GM12878 (cell line): ENCODE measurements at regions not wholly inside any gene's neighbourhood (a gene's known extent, or its start where the extent isn't known, plus 50 kb on each side); places are given as distances from the start of the nearest gene placed in this dataset.

Experiments used
- ATAC-seq: fragments of 200-7000 bp; cut with Tn5 transposase; 3 replicates; pipeline ENCODE4 v1.9.1; 2020; ENCODE audit warnings: mild to moderate bottlenecking, moderate library complexity
- BruUV-seq: library from RNA; stranded (reverse); fragments of 400-500 nt; replicated peaks from 2 replicates; lab custom pipeline; 2021; lab: Mats Ljungman, UMichigan
- CTCF ChIA-PET: fragments of 300-600 bp; sonication (Branson Sonifier 250); formaldehyde crosslinking; extraction: SDS; loops from one replicate; lab custom pipeline; 2021; ENCODE audit warnings: inconsistent platforms; lab: Yijun Ruan, JAX
- POLR2A ChIA-PET: fragments of 350-600 bp; formaldehyde crosslinking; extraction: SDS; loops from one replicate; lab custom pipeline; 2021; ENCODE audit warnings: inconsistent platforms; lab: Charles Lee
- RAD21 ChIA-PET: fragments of 300-600 bp; sonication (Branson Sonifier 250); formaldehyde crosslinking; loops from one replicate; lab custom pipeline; 2023; ENCODE audit warnings: antibody characterized with exemption; ENCODE audit not compliant: unreplicated experiment; lab: Charles Lee
- SMC1A ChIA-PET: fragments of 300-600 bp; sonication (Branson Sonifier 250); formaldehyde crosslinking; loops from one replicate; lab custom pipeline; 2023; ENCODE audit not compliant: unreplicated experiment, uncharacterized antibody; lab: Charles Lee
- DNase-seq: peaks from one replicate; pipeline ENCODE4 v3.0.0-alpha.2; 2011; ENCODE audit warnings: low read depth, low spot score
- FAIRE-seq: peaks from 3 replicates; lab custom pipeline; 2011; peaks lifted over from hg19 to GRCh38; lab: Jason Lieb, UNC
- H2AFZ ChIP-seq: 2 replicates; pipeline ENCODE4 v1.6.0; 2011; ENCODE audit warnings: low read depth, low read length, control low read depth; ENCODE audit not compliant: control insufficient read depth
- H3K27ac ChIP-seq: 2 replicates; pipeline ENCODE4 v1.5.1; 2011; ENCODE audit warnings: control low read depth; ENCODE audit not compliant: control insufficient read depth, insufficient read depth
- H3K27me3 ChIP-seq, 2 experiments: replicated peaks in 1 of 2; 2 replicates each; pipeline versions ENCODE4 v1.6.0 to v1.6.1; 2011; ENCODE audit warnings: low read length in 1 of 2; ENCODE audit not compliant: control insufficient read depth in 2 of 2, insufficient read depth in 2 of 2
- H3K36me3 ChIP-seq, 2 experiments: 2 replicates each; pipeline ENCODE4 v1.5.1; 2011; ENCODE audit warnings: low read length in 1 of 2; ENCODE audit not compliant: control insufficient read depth in 2 of 2, insufficient read depth in 2 of 2
- H3K4me1 ChIP-seq: 2 replicates; pipeline ENCODE4 v1.6.1; 2011; ENCODE audit warnings: mild to moderate bottlenecking, low read length, moderate library complexity, mixed read lengths; ENCODE audit not compliant: control insufficient read depth, insufficient read depth
- H3K4me2 ChIP-seq: 2 replicates; pipeline ENCODE4 v1.6.0; 2011; ENCODE audit warnings: control low read depth; ENCODE audit not compliant: control insufficient read depth, insufficient read depth
- H3K4me3 ChIP-seq: fragments of 200-600 bp; sonication (generic); 2 replicates; pipeline ENCODE4 v1.5.1; 2016
- H3K79me2 ChIP-seq: 2 replicates; pipeline ENCODE4 v1.6.0; 2011; ENCODE audit warnings: low read length; ENCODE audit not compliant: control insufficient read depth, insufficient read depth
- H3K9ac ChIP-seq: 2 replicates; pipeline ENCODE4 v1.8.0; 2011; ENCODE audit warnings: low read length, control low read depth, mixed read lengths; ENCODE audit not compliant: control insufficient read depth, insufficient read depth
- H3K9me3 ChIP-seq: replicated peaks from 3 replicates; pipeline ENCODE4 v1.5.1; 2011; ENCODE audit warnings: mild to moderate bottlenecking, low read length; ENCODE audit not compliant: control insufficient read depth, insufficient read depth
- H4K20me1 ChIP-seq: 2 replicates; pipeline ENCODE4 v1.6.0; 2011; ENCODE audit not compliant: control insufficient read depth, insufficient read depth
- BCL11A ChIP-seq: IDR thresholded peaks from 2 replicates; pipeline ENCODE4 v1.6.1; 2011; ENCODE audit warnings: low read depth, low read length
- CHD2 ChIP-seq: IDR thresholded peaks from 2 replicates; pipeline ENCODE4 v1.6.1; 2011; ENCODE audit warnings: low read depth, low read length, improper control_type of control experiment, borderline replicate concordance
- FOS ChIP-seq: IDR thresholded peaks from 3 replicates; pipeline ENCODE4 v1.6.1; 2011; ENCODE audit warnings: borderline replicate concordance; ENCODE audit not compliant: insufficient read length; ENCODE audit errors: extremely low read depth
- MEF2A ChIP-seq: IDR thresholded peaks from 2 replicates; pipeline ENCODE4 v1.6.1; 2011; ENCODE audit warnings: low read depth, mild to moderate bottlenecking, low read length, moderate library complexity; ENCODE audit not compliant: insufficient read depth
- POLR2A ChIP-seq: IDR thresholded peaks from 2 replicates; pipeline ENCODE4 v1.6.1; 2011; ENCODE audit warnings: low read depth, mild to moderate bottlenecking, low read length
- RCOR1 ChIP-seq: conservative IDR thresholded peaks from 2 replicates; pipeline ENCODE4 v1.6.1; 2012; ENCODE audit warnings: low read depth, low read length, improper control_type of control experiment
- TBL1XR1 ChIP-seq: IDR thresholded peaks from 2 replicates; pipeline ENCODE4 v1.6.1; 2012; ENCODE audit warnings: low read depth, low read length, improper control_type of control experiment
- WGBS: methylation state at CpG from one replicate; pipeline ENCODE4 v1.1.6; 2016; ENCODE audit warnings: low lambda C conversion rate; ENCODE audit not compliant: insufficient replicate concordance, insufficient coverage; ENCODE audit errors: missing lambda C conversion rate; 5-methylcytosine and 5-hydroxymethylcytosine counted together
- in situ Hi-C: fragments of 300-500 bp; cut with MboI; formaldehyde crosslinking; loops from 9 replicates; pipeline ENCODE4 v1.14.3; 2018; ENCODE audit warnings: mixed read lengths
- intact Hi-C: fragments of 100-400 bp; cut with micrococcal nuclease; formaldehyde crosslinking; loops from one replicate; pipeline ENCODE4 v1.14.2; 2022; ENCODE audit not compliant: unreplicated experiment
- TF ChIP-seq, protein P1 (sequence below): IDR thresholded peaks from 2 replicates; pipeline ENCODE4 v1.6.1; 2011; ENCODE audit warnings: low read depth, mild to moderate bottlenecking, low read length, moderate library complexity, borderline replicate concordance; ENCODE audit errors: extremely low read depth
- TF ChIP-seq, protein P2 (sequence below): IDR thresholded peaks from 2 replicates; pipeline ENCODE4 v1.6.1; 2012; ENCODE audit warnings: low read depth, low read length, improper control_type of control experiment
- TF ChIP-seq, protein P3 (sequence below): fragments of 450-650 bp; formaldehyde crosslinking; IDR thresholded peaks from 2 replicates; pipeline ENCODE4 v1.4.0; 2020; ENCODE audit warnings: mild to moderate bottlenecking, moderate library complexity
- TF ChIP-seq, protein P4 (sequence below), 3 experiments: IDR thresholded peaks in 2 of 3; conservative IDR thresholded peaks in 1 of 3; 2 replicates each; pipeline ENCODE4 v1.5.1; 2011; ENCODE audit warnings: low read depth in 3 of 3, low read length in 3 of 3, mild to moderate bottlenecking in 3 of 3, control low read depth in 2 of 3, moderate library complexity in 2 of 3, inconsistent platforms in 1 of 3, mixed read lengths in 1 of 3; ENCODE audit not compliant: control insufficient read depth in 2 of 3, insufficient read depth in 1 of 3; ENCODE audit errors: extremely low read depth in 1 of 3

DNA sequence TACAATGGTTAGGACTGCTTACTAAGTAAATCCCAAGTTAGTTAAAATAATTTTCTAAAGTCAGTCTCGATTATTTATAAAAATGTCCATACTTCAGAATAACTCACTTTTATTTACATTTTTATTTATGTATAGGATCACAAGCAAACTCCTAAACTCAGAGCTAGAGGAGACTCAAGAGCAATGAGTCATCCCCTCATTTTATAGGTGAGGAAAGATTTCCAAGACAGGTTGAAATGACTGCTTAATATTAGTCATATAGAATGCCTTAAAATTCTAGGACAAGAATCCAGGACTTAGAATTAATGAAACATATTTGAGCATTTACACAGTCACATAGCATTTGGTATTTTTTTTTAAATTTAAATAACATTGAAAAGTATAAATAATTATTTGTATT is 983.8 kb downstream of the SI start:
- no peaks in the 10 kb centered on the region for H3K79me2 ChIP-seq
- H3K36me3 ChIP-seq, result no peaks in the 10 kb centered on the region
- H3K4me1 ChIP-seq, result no peaks in the 10 kb centered on the region
- RAD21 ChIA-PET, result no interaction called here
- no peaks in the 10 kb centered on the region for H3K9me3 ChIP-seq
- no peak overlapping the region for H3K27ac ChIP-seq
- no peak overlapping the region for H2AFZ ChIP-seq
- no peak overlapping the region for H3K9ac ChIP-seq
- no peak for FAIRE-seq
- CTCF ChIA-PET, result no interaction called here
- H3K4me2 ChIP-seq, result no peak overlapping the region
- H3K27me3 ChIP-seq, result no peaks in the 10 kb centered on the region
- in situ Hi-C loops, result no loop called here
- no peak overlapping the region for H3K4me3 ChIP-seq
- no peaks in the 10 kb centered on the region for H4K20me1 ChIP-seq
- TF ChIP-seq, protein P1, sequence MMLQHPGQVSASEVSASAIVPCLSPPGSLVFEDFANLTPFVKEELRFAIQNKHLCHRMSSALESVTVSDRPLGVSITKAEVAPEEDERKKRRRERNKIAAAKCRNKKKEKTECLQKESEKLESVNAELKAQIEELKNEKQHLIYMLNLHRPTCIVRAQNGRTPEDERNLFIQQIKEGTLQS, result no peak
- TF ChIP-seq BCL11A (no peak), FOS (no peak)
- TF ChIP-seq, protein P2, sequence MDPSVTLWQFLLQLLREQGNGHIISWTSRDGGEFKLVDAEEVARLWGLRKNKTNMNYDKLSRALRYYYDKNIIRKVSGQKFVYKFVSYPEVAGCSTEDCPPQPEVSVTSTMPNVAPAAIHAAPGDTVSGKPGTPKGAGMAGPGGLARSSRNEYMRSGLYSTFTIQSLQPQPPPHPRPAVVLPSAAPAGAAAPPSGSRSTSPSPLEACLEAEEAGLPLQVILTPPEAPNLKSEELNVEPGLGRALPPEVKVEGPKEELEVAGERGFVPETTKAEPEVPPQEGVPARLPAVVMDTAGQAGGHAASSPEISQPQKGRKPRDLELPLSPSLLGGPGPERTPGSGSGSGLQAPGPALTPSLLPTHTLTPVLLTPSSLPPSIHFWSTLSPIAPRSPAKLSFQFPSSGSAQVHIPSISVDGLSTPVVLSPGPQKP, result no peak
- TF ChIP-seq, all 136 proteins: peak for 0
- no TSS peak for BruUV-seq
- 0% methylated on average over 1 of the region's 1 CpG for WGBS
- intact Hi-C loops, result no loop called here
- ATAC-seq (no peak), DNase-seq (no peak)
- ChIA-PET SMC1A (no interaction called here), POLR2A (no interaction called here)

DNA sequence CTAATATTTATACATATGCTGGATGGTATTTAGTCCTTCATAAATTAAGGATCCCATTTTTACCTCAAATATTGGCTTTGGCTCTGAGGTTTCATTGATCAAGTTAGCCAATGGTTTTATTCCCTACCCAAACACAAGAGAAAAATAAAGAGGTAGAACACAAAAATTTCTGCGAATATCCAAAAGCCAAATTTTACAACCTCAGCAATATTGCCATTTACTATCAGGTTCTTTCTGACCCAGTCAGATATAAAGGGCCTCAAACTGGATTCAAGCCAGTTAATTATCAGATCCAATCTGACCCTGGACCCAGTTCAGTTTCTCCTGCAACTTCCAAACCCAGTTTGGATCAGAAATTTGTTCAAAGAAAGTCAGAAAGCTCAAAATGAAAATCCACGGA is 998.1 kb downstream of the SI start:
- Histone ChIP-seq H3K9ac (no peak overlapping the region), H4K20me1 (no peaks in the 10 kb centered on the region), H3K27me3 (no peaks in the 10 kb centered on the region), H3K79me2 (no peaks in the 10 kb centered on the region), H3K4me2 (no peak overlapping the region), H2AFZ (no peak overlapping the region), H3K36me3 (no peaks in the 10 kb centered on the region), H3K27ac (no peak overlapping the region), H3K9me3 (no peaks in the 10 kb centered on the region), H3K4me3 (no peak overlapping the region), H3K4me1 (no peaks in the 10 kb centered on the region)
- no peak for ATAC-seq
- POLR2A ChIA-PET, result no interaction called here
- RAD21 ChIA-PET, result no interaction called here
- SMC1A ChIA-PET, result no interaction called here
- DNase-seq, result no peak
- no TSS peak for BruUV-seq
- intact Hi-C loops, result no loop called here
- FAIRE-seq, result no peak
- whole genome bisulfite sequencing, result 3% methylated on average over 2 of the region's 2 CpGs
- in situ Hi-C loops, result no loop called here
- CTCF ChIA-PET, result interaction anchor here (0.9 kb wide), 1 partner anchor 348 kb away, joined by 3 read pairs; no protein-coding TSS in a partner anchor
- TF ChIP-seq TBL1XR1 (no peak), RCOR1 (no peak), CHD2 (no peak), MEF2A (no peak), POLR2A (no peak)
- TF ChIP-seq, protein P3, sequence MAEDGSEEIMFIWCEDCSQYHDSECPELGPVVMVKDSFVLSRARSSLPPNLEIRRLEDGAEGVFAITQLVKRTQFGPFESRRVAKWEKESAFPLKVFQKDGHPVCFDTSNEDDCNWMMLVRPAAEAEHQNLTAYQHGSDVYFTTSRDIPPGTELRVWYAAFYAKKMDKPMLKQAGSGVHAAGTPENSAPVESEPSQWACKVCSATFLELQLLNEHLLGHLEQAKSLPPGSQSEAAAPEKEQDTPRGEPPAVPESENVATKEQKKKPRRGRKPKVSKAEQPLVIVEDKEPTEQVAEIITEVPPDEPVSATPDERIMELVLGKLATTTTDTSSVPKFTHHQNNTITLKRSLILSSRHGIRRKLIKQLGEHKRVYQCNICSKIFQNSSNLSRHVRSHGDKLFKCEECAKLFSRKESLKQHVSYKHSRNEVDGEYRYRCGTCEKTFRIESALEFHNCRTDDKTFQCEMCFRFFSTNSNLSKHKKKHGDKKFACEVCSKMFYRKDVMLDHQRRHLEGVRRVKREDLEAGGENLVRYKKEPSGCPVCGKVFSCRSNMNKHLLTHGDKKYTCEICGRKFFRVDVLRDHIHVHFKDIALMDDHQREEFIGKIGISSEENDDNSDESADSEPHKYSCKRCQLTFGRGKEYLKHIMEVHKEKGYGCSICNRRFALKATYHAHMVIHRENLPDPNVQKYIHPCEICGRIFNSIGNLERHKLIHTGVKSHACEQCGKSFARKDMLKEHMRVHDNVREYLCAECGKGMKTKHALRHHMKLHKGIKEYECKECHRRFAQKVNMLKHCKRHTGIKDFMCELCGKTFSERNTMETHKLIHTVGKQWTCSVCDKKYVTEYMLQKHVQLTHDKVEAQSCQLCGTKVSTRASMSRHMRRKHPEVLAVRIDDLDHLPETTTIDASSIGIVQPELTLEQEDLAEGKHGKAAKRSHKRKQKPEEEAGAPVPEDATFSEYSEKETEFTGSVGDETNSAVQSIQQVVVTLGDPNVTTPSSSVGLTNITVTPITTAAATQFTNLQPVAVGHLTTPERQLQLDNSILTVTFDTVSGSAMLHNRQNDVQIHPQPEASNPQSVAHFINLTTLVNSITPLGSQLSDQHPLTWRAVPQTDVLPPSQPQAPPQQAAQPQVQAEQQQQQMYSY (CRISPR knock-in tag), result no peak
- TF ChIP-seq, protein P4, sequence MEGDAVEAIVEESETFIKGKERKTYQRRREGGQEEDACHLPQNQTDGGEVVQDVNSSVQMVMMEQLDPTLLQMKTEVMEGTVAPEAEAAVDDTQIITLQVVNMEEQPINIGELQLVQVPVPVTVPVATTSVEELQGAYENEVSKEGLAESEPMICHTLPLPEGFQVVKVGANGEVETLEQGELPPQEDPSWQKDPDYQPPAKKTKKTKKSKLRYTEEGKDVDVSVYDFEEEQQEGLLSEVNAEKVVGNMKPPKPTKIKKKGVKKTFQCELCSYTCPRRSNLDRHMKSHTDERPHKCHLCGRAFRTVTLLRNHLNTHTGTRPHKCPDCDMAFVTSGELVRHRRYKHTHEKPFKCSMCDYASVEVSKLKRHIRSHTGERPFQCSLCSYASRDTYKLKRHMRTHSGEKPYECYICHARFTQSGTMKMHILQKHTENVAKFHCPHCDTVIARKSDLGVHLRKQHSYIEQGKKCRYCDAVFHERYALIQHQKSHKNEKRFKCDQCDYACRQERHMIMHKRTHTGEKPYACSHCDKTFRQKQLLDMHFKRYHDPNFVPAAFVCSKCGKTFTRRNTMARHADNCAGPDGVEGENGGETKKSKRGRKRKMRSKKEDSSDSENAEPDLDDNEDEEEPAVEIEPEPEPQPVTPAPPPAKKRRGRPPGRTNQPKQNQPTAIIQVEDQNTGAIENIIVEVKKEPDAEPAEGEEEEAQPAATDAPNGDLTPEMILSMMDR (IDR thresholded peaks at IDR 0.05 in 2 of 3, conservative IDR thresholded peaks at IDR 0.05 in 1 of 3; ENCODE audit: control insufficient read depth in 2 of 3, extremely low read depth in 1 of 3, insufficient read depth in 1 of 3, low read depth in 3 of 3, low read length in 3 of 3), result no peak
